ENCODE measurements at regions not wholly inside any gene's neighbourhood (a gene's known extent, or its start where the extent isn't known, plus 50 kb on each side); places are given as distances from the start of the nearest gene placed in this dataset.

GRCh38 chr18:11541179-11541578, 68.2 kb upstream of the SLC35G4 start:
- TF ChIP-seq, protein P1, sequence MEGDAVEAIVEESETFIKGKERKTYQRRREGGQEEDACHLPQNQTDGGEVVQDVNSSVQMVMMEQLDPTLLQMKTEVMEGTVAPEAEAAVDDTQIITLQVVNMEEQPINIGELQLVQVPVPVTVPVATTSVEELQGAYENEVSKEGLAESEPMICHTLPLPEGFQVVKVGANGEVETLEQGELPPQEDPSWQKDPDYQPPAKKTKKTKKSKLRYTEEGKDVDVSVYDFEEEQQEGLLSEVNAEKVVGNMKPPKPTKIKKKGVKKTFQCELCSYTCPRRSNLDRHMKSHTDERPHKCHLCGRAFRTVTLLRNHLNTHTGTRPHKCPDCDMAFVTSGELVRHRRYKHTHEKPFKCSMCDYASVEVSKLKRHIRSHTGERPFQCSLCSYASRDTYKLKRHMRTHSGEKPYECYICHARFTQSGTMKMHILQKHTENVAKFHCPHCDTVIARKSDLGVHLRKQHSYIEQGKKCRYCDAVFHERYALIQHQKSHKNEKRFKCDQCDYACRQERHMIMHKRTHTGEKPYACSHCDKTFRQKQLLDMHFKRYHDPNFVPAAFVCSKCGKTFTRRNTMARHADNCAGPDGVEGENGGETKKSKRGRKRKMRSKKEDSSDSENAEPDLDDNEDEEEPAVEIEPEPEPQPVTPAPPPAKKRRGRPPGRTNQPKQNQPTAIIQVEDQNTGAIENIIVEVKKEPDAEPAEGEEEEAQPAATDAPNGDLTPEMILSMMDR (IDR thresholded peaks at IDR 0.05), result no peak
- no peak for TF ChIP-seq POLR2AphosphoS5 (IDR thresholded peaks at IDR 0.05)
